GM13976 (cell line): ENCODE measurements at regions not wholly inside any gene's neighbourhood (a gene's known extent, or its start where the extent isn't known, plus 50 kb on each side); places are given as distances from the start of the nearest gene placed in this dataset.

Source experiments
- DNase-seq: peaks from one replicate; pipeline ENCODE4 v3.0.0; 2012; ENCODE audit warnings: low spot score
- in situ Hi-C: fragments of 300-500 bp; cut with MboI; formaldehyde crosslinking; loops from one replicate; pipeline ENCODE4 v1.12.0; 2022; ENCODE audit warnings: low sequenced_read_pairs, mixed read lengths, inconsistent platforms; ENCODE audit not compliant: unreplicated experiment
- TF ChIP-seq, protein P1 (sequence below): IDR thresholded peaks from 2 replicates; pipeline ENCODE4 v1.5.1; 2012; ENCODE audit warnings: borderline replicate concordance, mild to moderate bottlenecking; ENCODE audit not compliant: insufficient read depth; ENCODE audit errors: extremely low read depth, missing control alignments, control extremely low read depth

DNA sequence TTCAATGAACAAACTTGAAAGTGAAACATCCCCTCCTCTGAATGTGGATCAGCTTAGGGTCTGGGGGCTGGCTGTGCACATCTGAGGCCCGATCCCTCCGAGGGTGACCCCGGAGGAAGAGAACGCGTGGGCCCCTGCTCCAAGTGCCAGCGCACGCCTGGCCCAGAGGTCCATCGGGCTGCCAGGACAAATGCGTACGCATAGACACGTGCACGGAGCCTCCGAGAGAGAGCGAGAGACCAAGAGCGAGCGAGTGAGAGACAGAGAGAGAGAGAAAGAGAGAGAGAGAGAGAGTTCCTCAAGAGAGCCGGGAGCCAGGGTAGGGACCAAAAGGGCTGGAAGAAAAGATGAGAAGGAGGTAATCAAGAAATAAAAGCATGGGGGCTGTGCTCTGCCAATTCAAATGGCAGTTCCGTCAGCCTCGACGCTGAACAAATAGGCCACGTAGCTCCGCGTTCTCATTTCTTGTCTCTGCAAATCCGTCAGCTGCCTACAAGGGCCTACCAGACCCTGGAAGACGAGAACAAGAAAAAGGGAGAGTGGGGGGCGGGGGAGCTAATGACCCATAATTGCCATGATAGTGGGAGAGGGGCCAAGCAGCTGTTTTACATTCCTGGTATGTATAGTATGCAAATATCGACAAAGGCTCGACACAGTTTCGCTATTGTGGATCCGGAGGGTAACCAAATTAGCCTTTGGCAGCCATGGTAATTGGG lies 435.3 kb upstream of the ZFHX3 start:
- TF ChIP-seq, protein P1, sequence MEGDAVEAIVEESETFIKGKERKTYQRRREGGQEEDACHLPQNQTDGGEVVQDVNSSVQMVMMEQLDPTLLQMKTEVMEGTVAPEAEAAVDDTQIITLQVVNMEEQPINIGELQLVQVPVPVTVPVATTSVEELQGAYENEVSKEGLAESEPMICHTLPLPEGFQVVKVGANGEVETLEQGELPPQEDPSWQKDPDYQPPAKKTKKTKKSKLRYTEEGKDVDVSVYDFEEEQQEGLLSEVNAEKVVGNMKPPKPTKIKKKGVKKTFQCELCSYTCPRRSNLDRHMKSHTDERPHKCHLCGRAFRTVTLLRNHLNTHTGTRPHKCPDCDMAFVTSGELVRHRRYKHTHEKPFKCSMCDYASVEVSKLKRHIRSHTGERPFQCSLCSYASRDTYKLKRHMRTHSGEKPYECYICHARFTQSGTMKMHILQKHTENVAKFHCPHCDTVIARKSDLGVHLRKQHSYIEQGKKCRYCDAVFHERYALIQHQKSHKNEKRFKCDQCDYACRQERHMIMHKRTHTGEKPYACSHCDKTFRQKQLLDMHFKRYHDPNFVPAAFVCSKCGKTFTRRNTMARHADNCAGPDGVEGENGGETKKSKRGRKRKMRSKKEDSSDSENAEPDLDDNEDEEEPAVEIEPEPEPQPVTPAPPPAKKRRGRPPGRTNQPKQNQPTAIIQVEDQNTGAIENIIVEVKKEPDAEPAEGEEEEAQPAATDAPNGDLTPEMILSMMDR = no peak
- in situ Hi-C loops = no loop called here

DNA sequence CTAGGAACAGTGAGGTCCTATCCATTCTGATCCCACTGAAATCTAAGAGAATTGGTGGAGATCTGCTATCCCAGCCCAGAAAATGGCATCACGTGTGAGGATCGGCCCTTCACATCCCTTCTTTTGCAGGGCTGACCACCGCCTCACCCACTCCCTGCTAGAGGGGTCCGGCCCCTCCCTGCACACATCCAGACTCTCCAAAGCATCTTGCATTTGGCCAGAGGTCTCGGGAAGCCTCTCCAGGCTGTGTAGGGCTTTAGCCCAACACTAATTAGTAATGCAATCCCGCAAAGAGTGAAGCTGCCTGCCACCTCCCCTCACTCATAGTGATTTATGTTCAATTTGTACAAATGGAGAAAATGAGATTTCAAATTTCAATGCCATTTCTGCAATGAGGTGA lies 434.4 kb upstream of the ZFHX3 start:
- in situ Hi-C loops = no loop called here
- no peak for DNase-seq
- TF ChIP-seq, protein P1 = no peak

More for the DNA sequence above, 435.3 kb upstream of the ZFHX3 start:
- DNase-seq = no peak

DNA sequence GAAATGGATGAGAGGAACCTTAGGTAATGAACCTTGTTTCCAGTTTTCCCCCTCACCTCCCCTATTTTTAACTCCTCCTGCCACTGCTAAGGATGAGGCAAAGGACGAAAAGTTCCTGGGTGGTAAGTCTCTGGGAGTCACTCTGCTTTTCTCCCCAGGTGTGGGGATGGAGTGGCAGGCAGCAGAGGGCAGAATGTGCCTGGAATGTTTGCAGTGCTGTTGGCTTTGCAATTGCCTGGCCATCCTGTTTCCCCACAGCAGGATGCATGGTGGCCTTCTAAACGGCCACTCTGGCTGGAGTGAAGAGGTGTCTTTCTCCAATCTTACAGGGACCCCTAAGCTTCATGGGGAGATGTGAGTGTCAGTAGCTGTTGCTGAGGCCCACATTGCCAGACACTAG lies 432.5 kb upstream of the ZFHX3 start:
- in situ Hi-C loops = no loop called here
- TF ChIP-seq, protein P1 = no peak
- DNase-seq = no peak

DNA sequence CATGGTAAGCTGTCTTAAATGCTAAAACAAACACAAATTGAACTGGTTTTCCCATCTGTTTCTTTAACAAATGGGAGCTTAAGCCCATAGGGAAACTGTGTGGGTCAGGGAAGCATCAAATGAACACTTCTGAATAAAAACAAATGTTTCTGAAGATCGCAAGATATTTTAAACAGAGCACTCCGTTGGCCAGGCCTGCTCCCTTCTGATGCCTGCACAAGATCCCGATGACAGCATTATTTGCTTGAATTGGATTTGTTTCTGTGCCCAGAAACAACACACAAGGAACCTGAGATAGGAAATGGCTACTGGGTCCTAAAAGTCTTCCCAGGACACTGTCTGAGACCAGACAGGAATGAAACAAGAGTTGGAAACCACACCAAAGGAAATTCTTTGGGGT lies 425.8 kb upstream of the ZFHX3 start:
- in situ Hi-C loops = no loop called here
- DNase-seq = no peak
- TF ChIP-seq, protein P1 = no peak

DNA sequence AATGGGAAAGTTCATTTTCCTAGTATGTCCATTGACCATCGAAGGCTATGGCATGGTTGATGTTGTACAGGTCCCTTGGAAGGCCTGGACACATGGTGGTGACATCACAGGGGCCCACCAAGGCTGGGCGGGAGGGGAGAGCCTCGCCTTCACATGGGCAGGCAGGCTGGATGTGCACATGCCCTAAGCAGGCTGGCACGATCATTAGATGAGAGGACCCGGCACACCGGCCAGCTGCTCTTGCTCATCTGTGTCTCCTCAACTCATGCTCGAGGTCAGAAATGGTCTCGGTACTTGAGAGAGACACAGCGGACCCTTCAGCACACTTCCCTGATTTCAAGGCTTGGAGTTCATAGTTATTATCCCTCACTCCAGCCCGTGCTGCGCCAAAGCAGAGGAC lies 416.9 kb upstream of the ZFHX3 start:
- in situ Hi-C loops = no loop called here
- no peak for DNase-seq
- TF ChIP-seq, protein P1 = no peak

DNA sequence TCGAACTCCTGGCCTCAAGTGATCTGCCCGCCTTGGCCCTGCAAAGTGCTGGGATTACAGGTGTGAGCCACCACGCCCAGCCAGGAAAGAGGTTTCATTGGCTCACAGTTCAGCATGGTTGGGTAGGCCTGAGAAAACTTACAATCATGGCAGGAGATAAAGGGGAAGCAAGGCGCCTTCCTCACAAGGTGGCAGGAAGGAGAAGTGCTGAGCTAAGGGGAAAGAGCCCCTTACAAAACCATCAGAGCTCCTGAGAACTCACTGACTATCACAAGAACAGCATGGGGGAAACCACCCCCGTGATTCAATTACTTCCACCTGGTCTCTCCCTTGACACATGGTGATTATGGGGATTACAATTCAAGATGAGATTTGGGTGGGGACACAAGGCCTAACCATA lies 411.7 kb upstream of the ZFHX3 start:
- no peak for DNase-seq
- in situ Hi-C loops = no loop called here

DNA sequence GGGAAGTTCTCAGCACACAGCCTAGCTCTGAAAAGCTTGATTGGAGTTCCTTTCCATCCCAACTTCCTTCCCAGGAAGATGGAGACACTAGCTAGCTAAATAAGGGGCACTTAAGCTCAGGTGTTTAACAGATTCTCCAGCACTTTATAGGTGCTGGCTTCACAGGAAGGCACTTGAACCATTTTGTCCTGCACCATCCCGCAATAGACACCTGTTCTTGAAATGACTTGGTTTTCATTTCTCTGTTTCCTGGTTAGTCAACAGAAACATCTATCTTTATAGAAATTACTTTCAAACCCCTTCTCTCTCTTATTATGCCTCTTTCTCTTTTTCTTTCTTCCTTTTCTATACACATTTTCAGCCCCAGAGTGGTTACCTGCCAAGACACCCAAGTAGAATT lies 409.9 kb upstream of the ZFHX3 start:
- DNase-seq = no peak
- TF ChIP-seq, protein P1 = no peak
- in situ Hi-C loops = no loop called here

More for the DNA sequence above, 411.7 kb upstream of the ZFHX3 start:
- TF ChIP-seq, protein P1 = no peak
